HUES64 (cell line): ENCODE measurements at regions not wholly inside any gene's neighbourhood (a gene's known extent, or its start where the extent isn't known, plus 50 kb on each side); places are given as distances from the start of the nearest gene placed in this dataset.

Source experiments
- H3K27ac ChIP-seq: 2 replicates; pipeline ENCODE4 v1.7.0; 2013; ENCODE audit warnings: low read depth, low read length, inconsistent platforms
- H3K27me3 ChIP-seq: 2 replicates; pipeline ENCODE4 v1.6.1; 2013; ENCODE audit warnings: mild to moderate bottlenecking, low read length; ENCODE audit not compliant: insufficient read depth
- H3K36me3 ChIP-seq: 2 replicates; pipeline ENCODE4 v1.6.1; 2013; ENCODE audit warnings: mild to moderate bottlenecking, low read length; ENCODE audit not compliant: insufficient read depth
- H3K4me1 ChIP-seq: 2 replicates; pipeline ENCODE4 v1.6.1; 2013; ENCODE audit warnings: mild to moderate bottlenecking, low read length, moderate library complexity; ENCODE audit not compliant: insufficient read depth
- H3K4me3 ChIP-seq: 2 replicates; pipeline ENCODE4 v1.5.1; 2013; ENCODE audit warnings: mild to moderate bottlenecking, low read length, moderate library complexity
- H3K9ac ChIP-seq: 2 replicates; pipeline ENCODE4 v1.6.1; 2013; ENCODE audit warnings: mild to moderate bottlenecking, low read depth, low read length
- H3K9me3 ChIP-seq: 2 replicates; pipeline ENCODE4 v1.6.1; 2013; ENCODE audit warnings: low read depth, low read length; ENCODE audit not compliant: insufficient read depth
- WGBS: fragments of 150-250, 120-280 bp; methylation state at CpG from one replicate; pipeline ENCODE4 v1.1.7; 2013; ENCODE audit warnings: missing lambda C conversion rate; 5-methylcytosine and 5-hydroxymethylcytosine counted together

DNA sequence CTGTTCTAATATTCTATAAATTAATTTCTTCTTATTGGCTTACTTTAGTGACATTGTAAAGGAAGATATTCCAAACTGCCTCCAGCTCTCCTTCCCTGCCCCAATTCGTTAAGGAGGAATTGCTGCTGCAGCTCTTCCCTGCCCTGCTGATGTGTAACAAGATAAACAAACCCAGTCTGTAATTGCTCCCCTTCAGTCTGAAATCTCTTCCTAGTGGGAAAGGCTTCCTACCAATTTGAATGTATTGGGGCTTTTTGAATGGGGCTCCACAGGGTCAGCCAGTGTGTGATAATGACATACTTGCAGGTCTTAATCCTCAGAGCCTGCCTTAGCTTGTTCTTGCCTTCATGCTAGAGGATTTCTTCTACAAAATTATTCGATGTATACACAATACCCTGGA, 849.9 kb upstream of the GHITM start:
- H3K9ac ChIP-seq = no peak overlapping the region
- no peaks in the 10 kb centered on the region for H3K36me3 ChIP-seq
- peaks cover 13% of the 10 kb centered on the region; the same call in 1 of the 2 replicates for H3K4me1 ChIP-seq
- no peaks in the 10 kb centered on the region for H3K9me3 ChIP-seq
- H3K4me3 ChIP-seq = no peak overlapping the region
- 68% methylated on average over 2 of the region's 2 CpGs for WGBS
- H3K27ac ChIP-seq = no peak overlapping the region
- H3K27me3 ChIP-seq = no peaks in the 10 kb centered on the region

DNA sequence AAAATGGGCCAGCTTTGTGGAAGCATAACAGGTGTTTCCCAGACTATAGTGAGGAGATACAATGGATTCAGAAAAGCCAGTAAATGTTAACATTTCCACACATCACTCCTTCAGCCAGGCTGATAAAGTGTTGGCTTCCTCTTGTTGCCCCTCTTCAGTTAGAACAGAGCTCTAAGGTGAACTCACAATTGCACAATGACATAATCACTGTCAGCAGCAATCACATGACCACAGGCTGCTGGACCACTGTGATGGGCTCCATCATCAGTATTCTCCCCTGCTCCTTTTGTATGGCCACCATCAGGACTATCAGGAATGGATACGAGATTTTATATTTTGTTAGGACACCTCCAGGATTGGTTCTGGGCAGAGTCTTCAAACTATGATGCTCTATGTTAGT, 849.4 kb upstream of the GHITM start:
- WGBS = 100% methylated on average over 1 of the region's 1 CpG
- H3K27ac ChIP-seq = no peak overlapping the region
- no peaks in the 10 kb centered on the region for H3K9me3 ChIP-seq
- H3K9ac ChIP-seq = no peak overlapping the region
- no peak overlapping the region for H3K4me3 ChIP-seq
- no peaks in the 10 kb centered on the region for H3K36me3 ChIP-seq
- H3K4me1 ChIP-seq = peaks cover 13% of the 10 kb centered on the region; the same call in 1 of the 2 replicates
- no peaks in the 10 kb centered on the region for H3K27me3 ChIP-seq

DNA sequence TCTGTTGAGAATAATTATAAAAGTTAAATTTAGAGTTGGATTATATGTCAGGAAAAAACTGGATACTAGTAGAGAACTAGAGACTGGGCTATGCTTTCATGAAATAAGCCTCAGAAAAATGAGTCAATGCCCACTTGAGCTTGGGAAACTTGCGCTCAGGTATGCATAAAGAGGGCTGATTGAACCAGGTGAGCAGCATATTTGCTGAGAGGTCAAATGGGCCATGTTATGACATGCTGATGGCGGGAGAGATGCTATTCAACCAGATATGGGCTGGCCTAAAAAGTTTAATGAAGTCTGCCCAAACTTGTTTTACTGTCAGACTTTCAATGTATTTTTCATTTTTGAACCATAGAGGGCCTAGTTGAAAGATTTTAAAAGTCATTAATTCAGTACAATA, 837.6 kb upstream of the GHITM start:
- Histone ChIP-seq H3K4me1 (no peaks in the 10 kb centered on the region), H3K27me3 (no peaks in the 10 kb centered on the region), H3K27ac (no peak overlapping the region), H3K9ac (no peak overlapping the region), H3K36me3 (no peaks in the 10 kb centered on the region), H3K4me3 (no peak overlapping the region), H3K9me3 (no peaks in the 10 kb centered on the region)
- 92% methylated on average over 2 of the region's 2 CpGs for WGBS

DNA sequence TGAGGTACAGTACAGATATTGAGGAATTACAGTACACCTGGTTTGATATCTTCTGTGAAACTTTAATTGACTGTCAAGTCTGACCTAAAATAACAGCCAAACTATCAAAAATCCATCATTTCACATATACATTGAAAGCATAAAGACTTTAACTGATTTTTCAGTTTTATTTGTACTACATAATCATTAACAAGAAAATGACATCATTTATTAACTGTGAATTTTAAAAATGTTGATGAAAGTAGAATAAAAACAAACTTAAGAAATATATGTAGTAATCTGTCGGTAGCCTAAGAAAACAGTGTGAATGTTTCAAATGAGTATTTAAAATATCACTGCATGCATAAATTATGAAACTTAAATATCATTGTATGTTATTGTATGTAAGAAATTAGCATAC, 836.7 kb upstream of the GHITM start:
- no peak overlapping the region for H3K4me3 ChIP-seq
- H3K9ac ChIP-seq = no peak overlapping the region
- H3K4me1 ChIP-seq = no peaks in the 10 kb centered on the region
- H3K36me3 ChIP-seq = no peaks in the 10 kb centered on the region
- H3K27ac ChIP-seq = no peak overlapping the region
- no peaks in the 10 kb centered on the region for H3K27me3 ChIP-seq
- no peaks in the 10 kb centered on the region for H3K9me3 ChIP-seq
- no CpG with 5 or more reads among the region's 1 CpG for WGBS

- Histone ChIP-seq H3K27me3 (no peaks in the 10 kb centered on the region), H3K9me3 (no peaks in the 10 kb centered on the region), H3K27ac (no peak overlapping the region), H3K4me1 (no peaks in the 10 kb centered on the region), H3K9ac (no peak overlapping the region), H3K4me3 (no peak overlapping the region), H3K36me3 (no peaks in the 10 kb centered on the region)
These were observed 828.6 kb upstream of the GHITM start for GRCh38 chr10:83310688-83311087.

DNA sequence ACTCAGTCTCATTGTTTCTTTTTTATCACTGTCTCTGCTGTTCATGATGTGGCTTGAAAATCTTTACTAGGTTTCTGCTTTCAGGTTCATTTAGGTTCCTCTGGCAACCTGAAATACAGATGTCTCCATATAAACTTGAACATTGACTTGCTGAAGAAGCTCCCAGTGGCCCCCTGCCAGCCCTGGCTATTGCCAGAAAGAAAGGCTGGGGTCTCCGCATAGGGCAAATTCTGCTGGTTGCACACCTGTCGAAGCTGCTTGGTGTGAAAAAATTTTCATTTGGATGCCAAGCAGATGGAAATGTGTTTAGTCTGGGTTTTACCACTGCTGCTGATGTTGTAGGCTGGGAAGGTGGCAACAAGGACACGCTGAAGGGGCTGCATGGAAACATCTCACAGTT, 826.7 kb upstream of the GHITM start:
- Histone ChIP-seq H3K27ac (no peak overlapping the region), H3K36me3 (no peaks in the 10 kb centered on the region), H3K9me3 (no peaks in the 10 kb centered on the region), H3K27me3 (no peaks in the 10 kb centered on the region), H3K4me1 (no peaks in the 10 kb centered on the region), H3K4me3 (no peak overlapping the region), H3K9ac (no peak overlapping the region)
- 90% methylated on average over 3 of the region's 3 CpGs for WGBS

DNA sequence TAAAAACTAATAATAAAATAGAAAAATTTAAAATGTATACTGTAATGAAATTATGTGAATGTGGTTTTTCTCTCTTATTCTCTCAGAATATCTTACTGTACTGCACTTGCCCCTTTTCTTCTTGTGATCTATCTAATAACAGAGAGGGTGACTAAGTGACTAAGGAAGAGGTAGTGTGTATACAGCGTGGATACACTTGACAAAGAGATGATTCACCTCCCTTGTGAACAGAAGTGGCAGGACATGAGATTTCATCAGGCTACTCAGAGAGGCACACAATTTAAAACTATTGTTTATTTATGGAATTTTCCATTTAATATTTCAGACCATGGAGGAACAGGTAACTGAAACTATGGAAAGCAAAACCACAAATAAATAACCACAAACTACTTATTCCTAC, 806.6 kb upstream of the GHITM start:
- Histone ChIP-seq H3K27me3 (no peaks in the 10 kb centered on the region), H3K36me3 (no peaks in the 10 kb centered on the region), H3K9ac (no peak overlapping the region), H3K4me3 (no peak overlapping the region), H3K9me3 (no peaks in the 10 kb centered on the region), H3K4me1 (no peaks in the 10 kb centered on the region), H3K27ac (no peak overlapping the region)
- WGBS = 92% methylated on average over 1 of the region's 1 CpG

- Histone ChIP-seq H3K36me3 (no peaks in the 10 kb centered on the region), H3K4me3 (no peak overlapping the region), H3K4me1 (no peaks in the 10 kb centered on the region), H3K27ac (no peak overlapping the region), H3K9me3 (no peaks in the 10 kb centered on the region), H3K27me3 (no peaks in the 10 kb centered on the region), H3K9ac (no peak overlapping the region)
These were observed 805.7 kb upstream of the GHITM start for GRCh38 chr10:83333566-83333965.

- Histone ChIP-seq H3K27me3 (no peaks in the 10 kb centered on the region), H3K9ac (no peak overlapping the region), H3K27ac (no peak overlapping the region), H3K36me3 (no peaks in the 10 kb centered on the region), H3K9me3 (no peaks in the 10 kb centered on the region), H3K4me3 (no peak overlapping the region), H3K4me1 (no peaks in the 10 kb centered on the region)
These were observed 795.6 kb upstream of the GHITM start for GRCh38 chr10:83343676-83344075.

DNA sequence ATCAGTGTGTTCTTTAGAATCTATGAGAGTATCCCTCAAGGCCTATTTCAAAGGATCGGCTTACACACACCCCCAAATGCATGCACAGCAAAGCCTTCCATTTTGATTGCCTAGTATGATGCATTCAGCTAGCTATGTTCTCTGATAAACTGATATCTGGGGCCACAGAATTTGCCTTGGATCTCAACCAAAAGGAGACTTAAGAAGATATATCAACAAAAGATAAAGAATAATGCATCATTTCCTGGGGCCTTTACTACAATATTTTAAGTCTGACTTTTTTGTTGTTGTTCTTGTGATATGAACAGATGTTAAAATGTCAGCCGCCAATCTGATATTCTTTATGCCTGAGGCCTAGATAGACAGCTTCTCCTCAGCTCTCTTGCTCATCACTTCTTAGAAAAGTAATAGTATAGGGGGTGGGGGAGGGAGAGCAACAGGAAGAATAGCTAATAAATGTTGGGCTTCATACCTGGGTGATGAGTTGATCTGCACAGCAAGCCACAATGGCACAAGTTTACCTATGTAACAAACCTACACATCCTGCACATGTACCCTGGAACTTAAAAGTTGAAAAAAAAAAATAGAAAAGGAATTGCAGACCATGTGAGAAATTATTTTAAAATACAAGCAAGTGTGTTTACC, 792.9 kb upstream of the GHITM start:
- Histone ChIP-seq H3K4me3 (no peak overlapping the region), H3K27ac (no peak overlapping the region), H3K9me3 (no peaks in the 10 kb centered on the region), H3K27me3 (no peaks in the 10 kb centered on the region), H3K36me3 (no peaks in the 10 kb centered on the region), H3K4me1 (no peaks in the 10 kb centered on the region), H3K9ac (no peak overlapping the region)
- 77% methylated on average over 2 of the region's 2 CpGs for WGBS

DNA sequence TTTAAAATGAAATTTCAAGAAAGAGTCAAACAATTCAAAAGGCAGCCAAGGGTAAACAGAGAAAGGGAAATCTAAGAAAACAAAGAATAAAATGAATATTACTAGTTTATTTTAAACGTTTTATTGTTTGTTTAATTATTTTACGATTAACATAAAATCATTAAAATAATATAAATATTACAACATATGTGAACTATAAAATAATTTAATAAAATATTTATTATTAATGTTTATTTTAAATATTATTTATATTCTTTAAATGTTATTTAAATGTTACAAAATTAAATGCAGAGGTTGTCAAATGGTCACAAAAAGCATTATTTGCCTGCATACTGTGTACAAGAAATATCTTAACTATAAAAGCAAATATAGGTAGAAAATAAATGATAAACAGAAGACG, 786.7 kb upstream of the GHITM start:
- Histone ChIP-seq H3K9me3 (0 out of 2 replicates have a peak, but pooled peaks cover 2% of the 10 kb centered on the region), H3K27me3 (no peaks in the 10 kb centered on the region), H3K9ac (no peak overlapping the region), H3K4me1 (no peaks in the 10 kb centered on the region), H3K36me3 (no peaks in the 10 kb centered on the region), H3K4me3 (no peak overlapping the region), H3K27ac (no peak overlapping the region)
- 100% methylated on average over 1 of the region's 3 CpGs for WGBS

- no CpG with 5 or more reads among the region's 1 CpG for WGBS
- Histone ChIP-seq H3K9ac (no peak overlapping the region), H3K9me3 (0 out of 2 replicates have a peak, but pooled peaks cover 2% of the 10 kb centered on the region), H3K27ac (no peak overlapping the region), H3K4me1 (no peaks in the 10 kb centered on the region), H3K27me3 (no peaks in the 10 kb centered on the region), H3K4me3 (no peak overlapping the region), H3K36me3 (no peaks in the 10 kb centered on the region)
These were observed 784.9 kb upstream of the GHITM start for GRCh38 chr10:83354456-83354855.
